AG10803 (cell line): ENCODE measurements at regions not wholly inside any gene's neighbourhood (a gene's known extent, or its start where the extent isn't known, plus 50 kb on each side); places are given as distances from the start of the nearest gene placed in this dataset.

Experiments used
- DNase-seq: peaks from one replicate; pipeline ENCODE4 v3.0.0; 2010; ENCODE audit warnings: low read depth
- H3K4me3 ChIP-seq: 2 replicates; pipeline ENCODE4 v1.5.1; 2011; ENCODE audit warnings: mild to moderate bottlenecking, low read length, control low read depth
- CTCF ChIP-seq: conservative IDR thresholded peaks from 2 replicates; pipeline ENCODE4 v1.5.1; 2011; ENCODE audit warnings: mild to moderate bottlenecking, low read length, control low read depth, inconsistent platforms

DNA sequence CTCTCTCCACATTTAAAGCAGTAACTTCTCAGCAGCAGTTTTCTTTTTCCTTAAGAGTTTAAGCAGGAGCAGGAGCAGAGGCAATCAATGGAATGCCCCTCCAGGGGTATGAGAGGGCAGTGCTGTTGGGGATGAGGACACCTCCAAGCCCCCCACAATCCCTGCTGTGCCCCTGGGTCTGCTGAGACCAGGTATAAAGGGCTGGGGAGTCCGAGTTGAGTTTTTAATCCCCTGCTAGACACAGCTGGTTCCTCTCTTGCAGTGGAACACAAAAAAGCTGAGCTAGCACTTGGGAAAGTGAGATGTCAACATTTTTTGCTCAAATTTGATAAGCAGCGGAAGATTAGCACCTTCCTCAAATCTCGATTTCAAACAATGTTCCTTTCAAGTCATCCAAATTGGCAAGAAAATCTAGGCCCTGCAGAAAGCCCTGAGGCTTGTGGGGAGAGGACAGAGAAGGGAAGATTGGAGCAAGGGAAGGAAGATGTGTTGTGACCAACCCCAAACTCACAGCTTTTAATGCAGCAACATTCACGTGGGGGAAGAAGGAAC is 581.9 kb downstream of the SOX6 start:
- no peak for TF ChIP-seq CTCF
- H3K4me3 ChIP-seq, result no peak overlapping the region
- DNase-seq, result no peak

- H3K4me3 ChIP-seq, result no peak overlapping the region
- no peak for DNase-seq
Measured at GRCh38 chr11:15775015-15775541, 581.3 kb downstream of the SOX6 start.

GRCh38 chr11:15775797-15776196 is 580.5 kb downstream of the SOX6 start:
- H3K4me3 ChIP-seq, result no peak overlapping the region
- TF ChIP-seq CTCF, result no peak
- no peak for DNase-seq

More at GRCh38 chr11:15775015-15775541, 581.3 kb downstream of the SOX6 start:
- TF ChIP-seq CTCF, result no peak

- no peak for TF ChIP-seq CTCF
- DNase-seq, result no peak
Measured at GRCh38 chr11:15776366-15776765, 580.0 kb downstream of the SOX6 start.

GRCh38 chr11:15779518-15779917 is 576.8 kb downstream of the SOX6 start:
- no peak for TF ChIP-seq CTCF

More at GRCh38 chr11:15776366-15776765, 580.0 kb downstream of the SOX6 start:
- H3K4me3 ChIP-seq, result no peak overlapping the region

DNA sequence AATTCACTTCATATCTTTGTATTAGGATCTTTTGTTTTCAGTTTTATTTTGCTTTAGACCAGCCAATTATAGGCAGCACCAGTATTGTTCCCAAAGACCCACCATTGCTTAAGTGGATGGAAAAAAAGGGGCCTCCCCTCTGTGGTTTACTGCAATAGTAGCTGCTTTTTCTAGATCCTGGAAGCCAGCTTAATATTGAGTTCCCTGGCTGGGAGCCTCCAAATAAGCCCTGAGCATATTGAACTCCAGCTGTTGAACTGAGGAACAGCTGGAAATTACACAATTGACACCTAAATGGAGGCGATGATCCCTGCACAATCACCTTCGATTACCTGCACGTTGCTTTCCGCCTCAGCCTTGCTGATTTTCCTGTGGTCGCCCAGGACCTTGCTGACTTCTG is 576.0 kb downstream of the SOX6 start:
- TF ChIP-seq CTCF, result no peak
- no peak overlapping the region for H3K4me3 ChIP-seq
- DNase-seq, result no peak

More at GRCh38 chr11:15779518-15779917, 576.8 kb downstream of the SOX6 start:
- DNase-seq, result no peak
- no peak overlapping the region for H3K4me3 ChIP-seq

DNA sequence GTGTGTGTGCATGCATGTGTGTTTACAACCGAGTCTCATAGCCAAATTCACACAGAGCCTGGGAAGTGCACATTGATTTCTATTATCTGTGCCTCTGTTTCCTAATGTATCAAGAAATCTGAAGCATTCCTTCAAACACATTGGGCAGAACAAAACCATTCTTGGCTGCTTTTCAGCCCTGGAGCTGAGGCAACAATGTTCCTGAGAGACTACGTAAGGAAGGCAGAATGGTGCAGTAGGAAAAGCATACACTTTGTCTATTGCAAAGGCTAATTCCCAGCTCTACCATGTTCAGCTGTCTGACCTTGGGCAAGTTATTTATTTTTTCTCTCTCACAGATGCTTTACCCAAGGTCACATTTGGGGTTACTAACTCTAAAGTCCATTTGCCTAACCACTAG is 575.5 kb downstream of the SOX6 start:
- TF ChIP-seq CTCF, result no peak
- no peak overlapping the region for H3K4me3 ChIP-seq

More for the DNA sequence above, 575.5 kb downstream of the SOX6 start:
- no peak for DNase-seq
